ENCODE measurements at regions not wholly inside any gene's neighbourhood (a gene's known extent, or its start where the extent isn't known, plus 50 kb on each side); places are given as distances from the start of the nearest gene placed in this dataset.

DNA sequence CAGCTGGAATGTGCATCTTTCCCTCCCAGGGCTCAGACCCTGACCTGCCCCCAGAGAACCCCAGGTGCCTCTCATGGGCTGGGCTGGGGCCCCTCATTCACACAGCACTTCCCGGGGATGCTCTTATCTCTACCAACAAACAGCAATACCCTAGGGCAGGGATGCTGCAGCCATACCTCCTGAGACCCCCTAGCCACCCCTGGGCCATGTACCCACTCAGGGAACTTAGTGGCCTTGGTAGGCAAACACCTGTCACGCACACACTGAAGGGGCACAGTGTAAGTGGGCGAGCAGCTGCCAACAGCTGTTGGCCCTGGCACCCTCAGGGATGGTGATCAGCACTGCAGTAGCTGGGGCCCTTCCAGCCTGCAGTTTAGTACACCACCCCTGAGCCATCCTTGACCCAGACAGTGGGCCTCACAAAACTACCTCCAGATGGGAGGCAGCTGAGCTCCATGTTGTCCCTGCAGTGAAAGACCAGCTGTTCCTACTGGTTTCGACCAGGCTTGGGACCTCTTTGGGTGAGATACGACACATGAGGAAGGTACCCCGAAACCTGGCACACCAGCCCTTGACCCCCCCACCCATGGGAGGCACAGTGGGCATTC, 1723.6 kb downstream of the TP53TG3F start:
- H3K36me3 Mint-ChIP-seq = peaks cover 2% of the 10 kb centered on the region
- DNase-seq = no peak
- no peaks in the 10 kb centered on the region for H3K27me3 Mint-ChIP-seq
- H3K27ac Mint-ChIP-seq = no peak overlapping the region
- no peak overlapping the region for H3K4me3 Mint-ChIP-seq
- no peaks in the 10 kb centered on the region for H3K4me1 Mint-ChIP-seq
- H3K9me3 Mint-ChIP-seq = peaks cover 11% of the 10 kb centered on the region

- H3K4me1 Mint-ChIP-seq = no peaks in the 10 kb centered on the region
- H3K27me3 Mint-ChIP-seq = no peaks in the 10 kb centered on the region
- DNase-seq = no peak
- H3K27ac Mint-ChIP-seq = no peak overlapping the region
- peaks cover 2% of the 10 kb centered on the region for H3K36me3 Mint-ChIP-seq
- no peak overlapping the region for H3K4me3 Mint-ChIP-seq
- peaks cover 12% of the 10 kb centered on the region for H3K9me3 Mint-ChIP-seq
Observed at GRCh38 chr16:35184356-35184870, 1725.0 kb downstream of the TP53TG3F start.

GRCh38 chr16:35185366-35186044, 1726.1 kb downstream of the TP53TG3F start:
- Mint-ChIP-seq H3K4me3 (no peak overlapping the region), H3K36me3 (peaks cover 2% of the 10 kb centered on the region), H3K4me1 (no peaks in the 10 kb centered on the region), H3K27ac (no peak overlapping the region), H3K27me3 (no peaks in the 10 kb centered on the region), H3K9me3 (peaks cover 14% of the 10 kb centered on the region)
- DNase-seq = no peak

GRCh38 chr16:35186045-35186759, 1726.8 kb downstream of the TP53TG3F start:
- Mint-ChIP-seq H3K4me3 (no peak overlapping the region), H3K4me1 (no peaks in the 10 kb centered on the region), H3K9me3 (peaks cover 14% of the 10 kb centered on the region), H3K27ac (no peak overlapping the region), H3K27me3 (no peaks in the 10 kb centered on the region), H3K36me3 (peaks cover 2% of the 10 kb centered on the region)
- no peak for DNase-seq

DNA sequence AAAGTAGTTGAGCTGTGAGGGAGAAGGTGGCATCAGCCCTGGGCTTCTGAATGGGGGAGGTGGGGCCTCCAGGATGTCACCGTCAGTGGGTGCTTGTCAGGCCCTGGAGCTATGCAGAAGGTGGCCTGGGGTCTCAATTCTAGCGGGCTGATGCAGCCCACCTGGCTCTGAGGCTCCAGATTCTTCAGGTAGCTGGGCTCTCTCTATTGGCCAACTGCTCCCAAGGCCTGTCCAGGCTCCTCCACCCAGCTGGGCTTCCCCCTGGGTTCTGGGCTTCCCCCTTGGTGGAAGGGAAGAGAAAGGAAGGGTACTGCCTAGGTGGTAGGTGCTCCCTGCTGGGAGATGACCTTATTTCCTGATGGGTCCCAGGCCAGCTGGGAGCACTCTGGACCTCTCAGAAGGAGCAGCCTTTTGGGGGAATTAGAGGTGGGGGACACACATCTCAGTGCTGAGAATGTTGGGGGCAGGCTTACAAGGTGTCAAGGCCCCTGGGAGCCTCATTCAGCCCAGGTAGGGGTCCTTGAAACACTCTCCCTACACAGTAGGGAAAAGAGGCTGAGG, 1728.3 kb downstream of the TP53TG3F start:
- Mint-ChIP-seq H3K4me3 (no peak overlapping the region), H3K36me3 (peaks cover 2% of the 10 kb centered on the region), H3K9me3 (peaks cover 14% of the 10 kb centered on the region), H3K4me1 (no peaks in the 10 kb centered on the region), H3K27ac (no peak overlapping the region), H3K27me3 (no peaks in the 10 kb centered on the region)
- no peak for DNase-seq

- Mint-ChIP-seq H3K4me3 (no peak overlapping the region), H3K4me1 (no peaks in the 10 kb centered on the region), H3K27ac (no peak overlapping the region), H3K9me3 (peaks cover 14% of the 10 kb centered on the region), H3K36me3 (peaks cover 2% of the 10 kb centered on the region), H3K27me3 (no peaks in the 10 kb centered on the region)
- DNase-seq = no peak
Observed at GRCh38 chr16:35188288-35189155, 1729.1 kb downstream of the TP53TG3F start.

- no peaks in the 10 kb centered on the region for H3K4me1 Mint-ChIP-seq
- no peaks in the 10 kb centered on the region for H3K27me3 Mint-ChIP-seq
- no peak overlapping the region for H3K4me3 Mint-ChIP-seq
- DNase-seq = no peak
- no peak overlapping the region for H3K27ac Mint-ChIP-seq
- H3K9me3 Mint-ChIP-seq = peaks cover 10% of the 10 kb centered on the region
- no peaks in the 10 kb centered on the region for H3K36me3 Mint-ChIP-seq
Observed at GRCh38 chr16:35192993-35193392, 1733.6 kb downstream of the TP53TG3F start.

DNA sequence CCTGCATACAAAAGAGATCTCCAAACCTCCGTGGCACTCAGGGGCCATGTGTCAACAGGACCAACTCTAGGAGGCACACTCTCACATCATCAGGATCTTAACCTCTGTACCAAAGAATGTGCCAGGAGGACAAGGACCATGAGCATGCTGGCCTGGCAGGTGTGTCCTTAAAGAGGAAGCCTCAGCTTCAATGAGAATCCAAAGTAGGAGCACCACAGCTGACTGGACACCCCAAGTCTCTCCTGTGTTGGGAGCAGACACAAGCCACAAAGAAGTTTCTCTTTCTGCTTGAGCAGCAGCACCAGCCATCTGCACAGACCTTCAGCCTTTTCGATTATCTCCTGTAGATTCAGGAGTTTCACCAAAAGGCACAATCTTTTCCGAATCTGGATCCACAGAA, 1734.5 kb downstream of the TP53TG3F start:
- peaks cover 10% of the 10 kb centered on the region for H3K9me3 Mint-ChIP-seq
- DNase-seq = no peak
- no peaks in the 10 kb centered on the region for H3K36me3 Mint-ChIP-seq
- no peaks in the 10 kb centered on the region for H3K4me1 Mint-ChIP-seq
- H3K27me3 Mint-ChIP-seq = no peaks in the 10 kb centered on the region
- H3K27ac Mint-ChIP-seq = no peak overlapping the region
- H3K4me3 Mint-ChIP-seq = no peak overlapping the region

GRCh38 chr16:35194681-35195080, 1735.3 kb downstream of the TP53TG3F start:
- Mint-ChIP-seq H3K27me3 (no peaks in the 10 kb centered on the region), H3K4me1 (no peaks in the 10 kb centered on the region), H3K27ac (no peak overlapping the region), H3K4me3 (no peak overlapping the region), H3K36me3 (no peaks in the 10 kb centered on the region), H3K9me3 (peaks cover 9% of the 10 kb centered on the region)
- DNase-seq = no peak

DNA sequence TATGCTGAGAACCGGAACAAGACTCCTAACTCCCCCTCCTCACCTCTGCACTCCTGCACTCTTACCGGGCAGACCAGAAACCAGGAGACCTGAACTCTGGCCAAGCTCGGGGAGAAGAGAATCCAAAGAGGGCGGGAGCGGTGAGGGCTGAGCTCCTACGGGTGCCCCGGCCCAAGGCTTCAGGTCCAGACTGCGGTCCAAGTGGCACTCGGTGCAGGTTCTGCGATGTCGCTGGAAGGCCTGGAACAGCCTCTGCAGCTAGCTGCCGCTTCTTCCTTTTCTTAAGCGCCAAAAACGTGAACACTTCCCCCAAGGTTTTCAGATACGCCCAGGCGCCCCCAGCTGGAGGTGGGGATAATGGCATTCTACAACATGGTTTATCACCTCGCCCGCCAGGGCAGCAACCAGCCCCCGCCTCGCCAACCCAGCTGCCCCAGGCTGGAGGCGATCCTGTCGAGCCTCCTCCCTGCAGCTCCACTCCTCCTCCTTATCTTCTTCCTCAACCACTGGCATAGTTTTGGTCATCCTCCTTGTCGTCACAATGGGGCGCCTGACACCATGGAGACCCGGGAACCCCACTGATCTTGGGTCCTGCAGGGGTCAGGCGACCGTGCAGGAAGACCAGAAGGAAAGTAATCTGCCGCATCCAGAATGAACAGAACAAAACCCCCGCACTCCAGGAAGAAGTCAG, 1735.9 kb downstream of the TP53TG3F start:
- H3K27ac Mint-ChIP-seq = no peak overlapping the region
- no peaks in the 10 kb centered on the region for H3K4me1 Mint-ChIP-seq
- no peaks in the 10 kb centered on the region for H3K36me3 Mint-ChIP-seq
- H3K9me3 Mint-ChIP-seq = peaks cover 5% of the 10 kb centered on the region
- H3K27me3 Mint-ChIP-seq = no peaks in the 10 kb centered on the region
- DNase-seq = no peak
- H3K4me3 Mint-ChIP-seq = no peak overlapping the region

GRCh38 chr16:35195864-35196216, 1736.4 kb downstream of the TP53TG3F start:
- no peak for DNase-seq
- no peak overlapping the region for H3K4me3 Mint-ChIP-seq
- H3K9me3 Mint-ChIP-seq = peaks cover 5% of the 10 kb centered on the region
- no peaks in the 10 kb centered on the region for H3K4me1 Mint-ChIP-seq
- H3K36me3 Mint-ChIP-seq = no peaks in the 10 kb centered on the region
- no peaks in the 10 kb centered on the region for H3K27me3 Mint-ChIP-seq
- H3K27ac Mint-ChIP-seq = no peak overlapping the region

GRCh38 chr16:35196313-35196712, 1736.9 kb downstream of the TP53TG3F start:
- Mint-ChIP-seq H3K4me1 (no peaks in the 10 kb centered on the region), H3K9me3 (peaks cover 5% of the 10 kb centered on the region), H3K27me3 (no peaks in the 10 kb centered on the region), H3K4me3 (no peak overlapping the region), H3K27ac (no peak overlapping the region), H3K36me3 (no peaks in the 10 kb centered on the region)
- DNase-seq = no peak

GRCh38 chr16:35197656-35198055, 1738.2 kb downstream of the TP53TG3F start:
- Mint-ChIP-seq H3K27me3 (no peaks in the 10 kb centered on the region), H3K27ac (no peak overlapping the region), H3K36me3 (no peaks in the 10 kb centered on the region), H3K4me3 (no peak overlapping the region), H3K9me3 (peaks cover 11% of the 10 kb centered on the region), H3K4me1 (no peaks in the 10 kb centered on the region)
- DNase-seq = no peak

All from activated naive CD8-positive, alpha-beta T cell treated with anti-CD3 and anti-CD28 coated beads for 36 hours (primary cell).